T-helper 2 cell treated with Interferon-gamma antibody and Interleukin-4, amounts not matched to agents 100 ng/mL and 5 ng/mL, for 36 hours (primary cell): ENCODE measurements at regions not wholly inside any gene's neighbourhood (a gene's known extent, or its start where the extent isn't known, plus 50 kb on each side); places are given as distances from the start of the nearest gene placed in this dataset.

ENCODE experiments used
- intact Hi-C: fragments of 100-400 bp; cut with micrococcal nuclease; formaldehyde crosslinking; loops from one replicate; pipeline ENCODE4 v1.15.1; 2023

GRCh38 chr17:77506371-77506991 is 365.7 kb downstream of the SEC14L1 start:
- intact Hi-C loops = no loop called here

- intact Hi-C loops = no loop called here
Observed at GRCh38 chr17:77507111-77507885, 366.5 kb downstream of the SEC14L1 start.

- intact Hi-C loops = no loop called here
Observed at GRCh38 chr17:77508047-77508715, 367.4 kb downstream of the SEC14L1 start.

- intact Hi-C loops = no loop called here
Observed at GRCh38 chr17:77509089-77509488, 368.3 kb downstream of the SEC14L1 start.

- intact Hi-C loops = no loop called here
Observed at GRCh38 chr17:77509599-77509998, 368.8 kb downstream of the SEC14L1 start.

GRCh38 chr17:77510133-77510796 is 369.5 kb downstream of the SEC14L1 start:
- intact Hi-C loops = no loop called here

- intact Hi-C loops = no loop called here
Observed at GRCh38 chr17:77511514-77512061, 370.8 kb downstream of the SEC14L1 start.

GRCh38 chr17:77512062-77512946 is 371.5 kb downstream of the SEC14L1 start:
- intact Hi-C loops = no loop called here

GRCh38 chr17:77513045-77513444 is 372.3 kb downstream of the SEC14L1 start:
- intact Hi-C loops = no loop called here

GRCh38 chr17:77515227-77515626 is 374.5 kb downstream of the SEC14L1 start:
- intact Hi-C loops = no loop called here

- intact Hi-C loops = no loop called here
Observed at GRCh38 chr17:77516902-77517301, 376.1 kb downstream of the SEC14L1 start.

- intact Hi-C loops = no loop called here
Observed at GRCh38 chr17:77521076-77521475, 380.3 kb downstream of the SEC14L1 start.

- intact Hi-C loops = no loop called here
Observed at GRCh38 chr17:77523540-77523939, 382.8 kb downstream of the SEC14L1 start.

- intact Hi-C loops = no loop called here
Observed at GRCh38 chr17:77526259-77526711, 385.5 kb downstream of the SEC14L1 start.

GRCh38 chr17:77526728-77527350 is 386.1 kb downstream of the SEC14L1 start:
- intact Hi-C loops = no loop called here

GRCh38 chr17:77527409-77527808 is 386.6 kb downstream of the SEC14L1 start:
- intact Hi-C loops = no loop called here

GRCh38 chr17:77527836-77528505 is 387.2 kb downstream of the SEC14L1 start:
- intact Hi-C loops = no loop called here

GRCh38 chr17:77528516-77529327 is 388.0 kb downstream of the SEC14L1 start:
- intact Hi-C loops = no loop called here

- intact Hi-C loops = no loop called here
Observed at GRCh38 chr17:77529328-77529650, 388.5 kb downstream of the SEC14L1 start.
